Astrocyte of the cerebellum (primary cell): ENCODE measurements at regions not wholly inside any gene's neighbourhood (a gene's known extent, or its start where the extent isn't known, plus 50 kb on each side); places are given as distances from the start of the nearest gene placed in this dataset.

Experiments used
- DNase-seq: peaks from one replicate; pipeline ENCODE4 v3.0.0-alpha.2; 2011; ENCODE audit warnings: low read depth
- H3K4me3 ChIP-seq: 2 replicates; pipeline ENCODE4 v1.5.1; 2011; ENCODE audit warnings: mild to moderate bottlenecking, low read depth, low read length, moderate library complexity
- in situ Hi-C: cut with HindIII; loops from 2 replicates; pipeline ENCODE4 v1.10.0; 2017; ENCODE audit warnings: low sequenced_read_pairs
- TF ChIP-seq, protein P1 (sequence below): IDR thresholded peaks from 2 replicates; pipeline ENCODE4 v1.5.1; 2012; ENCODE audit warnings: low read length, low read depth, moderate library complexity, mild to moderate bottlenecking; ENCODE audit errors: missing control alignments

- TF ChIP-seq, protein P1, sequence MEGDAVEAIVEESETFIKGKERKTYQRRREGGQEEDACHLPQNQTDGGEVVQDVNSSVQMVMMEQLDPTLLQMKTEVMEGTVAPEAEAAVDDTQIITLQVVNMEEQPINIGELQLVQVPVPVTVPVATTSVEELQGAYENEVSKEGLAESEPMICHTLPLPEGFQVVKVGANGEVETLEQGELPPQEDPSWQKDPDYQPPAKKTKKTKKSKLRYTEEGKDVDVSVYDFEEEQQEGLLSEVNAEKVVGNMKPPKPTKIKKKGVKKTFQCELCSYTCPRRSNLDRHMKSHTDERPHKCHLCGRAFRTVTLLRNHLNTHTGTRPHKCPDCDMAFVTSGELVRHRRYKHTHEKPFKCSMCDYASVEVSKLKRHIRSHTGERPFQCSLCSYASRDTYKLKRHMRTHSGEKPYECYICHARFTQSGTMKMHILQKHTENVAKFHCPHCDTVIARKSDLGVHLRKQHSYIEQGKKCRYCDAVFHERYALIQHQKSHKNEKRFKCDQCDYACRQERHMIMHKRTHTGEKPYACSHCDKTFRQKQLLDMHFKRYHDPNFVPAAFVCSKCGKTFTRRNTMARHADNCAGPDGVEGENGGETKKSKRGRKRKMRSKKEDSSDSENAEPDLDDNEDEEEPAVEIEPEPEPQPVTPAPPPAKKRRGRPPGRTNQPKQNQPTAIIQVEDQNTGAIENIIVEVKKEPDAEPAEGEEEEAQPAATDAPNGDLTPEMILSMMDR = no peak
- DNase-seq = no peak
- in situ Hi-C loops = no loop called here
- no peak overlapping the region for H3K4me3 ChIP-seq
Observed at GRCh38 chr14:53884601-53885000, 72.0 kb downstream of the BMP4 start.

GRCh38 chr14:53883739-53884138, 72.9 kb downstream of the BMP4 start:
- in situ Hi-C loops = no loop called here
- TF ChIP-seq, protein P1 = no peak
- DNase-seq = no peak

GRCh38 chr14:53882684-53883083, 73.9 kb downstream of the BMP4 start:
- TF ChIP-seq, protein P1 = no peak
- H3K4me3 ChIP-seq = no peak overlapping the region
- no peak for DNase-seq
- in situ Hi-C loops = no loop called here

More at GRCh38 chr14:53883739-53884138, 72.9 kb downstream of the BMP4 start:
- H3K4me3 ChIP-seq = no peak overlapping the region

- in situ Hi-C loops = no loop called here
- TF ChIP-seq, protein P1 = no peak
- H3K4me3 ChIP-seq = no peak overlapping the region
- DNase-seq = no peak
Observed at GRCh38 chr14:53881921-53882320, 74.7 kb downstream of the BMP4 start.

GRCh38 chr14:53881161-53881871, 75.3 kb downstream of the BMP4 start:
- TF ChIP-seq, protein P1 = no peak
- no peak overlapping the region for H3K4me3 ChIP-seq
- no peak for DNase-seq
- in situ Hi-C loops = no loop called here

DNA sequence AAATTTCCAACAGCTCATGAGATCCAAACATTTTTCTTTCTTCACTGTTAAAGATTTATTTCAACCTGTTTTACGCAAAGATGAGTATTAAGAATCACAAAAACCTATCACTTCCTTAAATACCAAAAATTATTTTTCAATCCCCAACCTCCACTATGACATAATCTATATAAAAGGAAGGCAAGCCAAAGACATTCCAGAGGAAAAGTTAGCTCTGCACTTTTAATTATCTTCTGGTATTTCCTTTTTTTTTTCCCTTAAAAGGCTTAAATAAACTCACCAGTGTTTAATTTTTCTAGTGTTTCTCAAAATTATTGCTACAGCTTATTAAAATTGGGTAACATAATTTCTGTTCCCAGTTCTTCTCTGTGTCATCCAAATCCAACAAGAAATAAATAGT, 75.9 kb downstream of the BMP4 start:
- no peak overlapping the region for H3K4me3 ChIP-seq
- no peak for DNase-seq
- TF ChIP-seq, protein P1 = no peak
- in situ Hi-C loops = no loop called here

DNA sequence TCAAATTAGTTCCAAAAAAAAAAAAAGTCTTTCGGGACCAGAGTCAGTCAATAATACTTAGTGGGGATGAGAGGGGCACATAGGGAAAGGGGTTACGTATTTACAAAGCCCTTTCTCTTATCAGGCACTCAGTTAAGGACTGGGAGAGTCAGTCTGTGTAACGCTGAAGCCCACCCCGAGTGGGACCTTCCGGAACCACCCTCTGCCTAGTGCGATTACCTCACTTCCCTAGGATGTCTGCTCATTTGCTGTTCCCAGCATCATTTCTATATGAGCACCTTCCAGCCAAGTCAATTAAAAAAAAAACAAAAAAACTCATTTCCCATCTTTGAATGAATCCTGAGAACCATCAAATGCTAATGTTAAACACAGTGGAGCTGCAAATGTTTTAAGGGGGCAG, 76.9 kb downstream of the BMP4 start:
- no peak overlapping the region for H3K4me3 ChIP-seq
- no peak for DNase-seq
- TF ChIP-seq, protein P1 = no peak
- in situ Hi-C loops = no loop called here
